NCI-H226 (cell line): ENCODE measurements at regions not wholly inside any gene's neighbourhood (a gene's known extent, or its start where the extent isn't known, plus 50 kb on each side); places are given as distances from the start of the nearest gene placed in this dataset.

Source experiments
- DNase-seq: peaks from one replicate; pipeline ENCODE4 v3.0.0-alpha.2; 2015

DNA sequence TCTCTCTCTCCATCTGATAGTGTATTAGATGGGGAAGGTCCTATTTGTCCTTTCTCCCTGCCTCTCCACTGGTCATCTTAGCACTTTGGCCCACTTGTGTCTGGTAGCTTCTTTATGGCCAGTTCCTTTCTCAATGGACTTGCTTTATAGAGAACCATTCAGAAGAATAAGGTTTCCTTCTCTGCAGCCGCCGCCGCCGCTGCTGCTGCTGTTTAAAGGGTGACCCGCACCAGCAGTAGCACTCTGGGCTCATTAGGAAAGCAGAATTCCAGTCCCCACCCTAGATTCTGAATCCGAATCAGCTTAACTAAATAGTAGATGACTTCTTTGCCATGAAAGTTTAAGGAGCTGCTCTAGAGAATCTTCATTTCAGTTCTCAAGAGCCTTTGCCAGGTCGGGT is 490.2 kb downstream of the FOXO1 start:
- no peak for DNase-seq

DNA sequence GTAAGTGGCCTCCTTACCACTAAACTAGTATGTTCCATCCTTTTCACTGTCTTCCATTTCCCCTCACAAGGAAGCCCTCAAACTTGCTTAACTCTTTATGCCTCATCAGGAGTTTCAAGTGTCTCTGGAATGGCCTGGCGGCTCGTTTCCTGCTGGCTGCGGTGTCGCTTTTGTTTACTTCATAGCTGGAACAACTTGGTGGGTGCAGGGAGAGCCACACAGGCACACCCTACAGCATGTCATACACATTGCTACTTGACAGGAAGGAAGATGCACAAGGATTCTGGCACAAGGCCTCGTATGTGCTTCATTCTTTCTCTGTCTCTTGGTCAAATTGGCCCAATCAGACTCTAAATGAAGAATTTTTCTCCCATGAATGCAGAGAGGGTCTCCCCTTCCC is 488.3 kb downstream of the FOXO1 start:
- DNase-seq = no peak

DNA sequence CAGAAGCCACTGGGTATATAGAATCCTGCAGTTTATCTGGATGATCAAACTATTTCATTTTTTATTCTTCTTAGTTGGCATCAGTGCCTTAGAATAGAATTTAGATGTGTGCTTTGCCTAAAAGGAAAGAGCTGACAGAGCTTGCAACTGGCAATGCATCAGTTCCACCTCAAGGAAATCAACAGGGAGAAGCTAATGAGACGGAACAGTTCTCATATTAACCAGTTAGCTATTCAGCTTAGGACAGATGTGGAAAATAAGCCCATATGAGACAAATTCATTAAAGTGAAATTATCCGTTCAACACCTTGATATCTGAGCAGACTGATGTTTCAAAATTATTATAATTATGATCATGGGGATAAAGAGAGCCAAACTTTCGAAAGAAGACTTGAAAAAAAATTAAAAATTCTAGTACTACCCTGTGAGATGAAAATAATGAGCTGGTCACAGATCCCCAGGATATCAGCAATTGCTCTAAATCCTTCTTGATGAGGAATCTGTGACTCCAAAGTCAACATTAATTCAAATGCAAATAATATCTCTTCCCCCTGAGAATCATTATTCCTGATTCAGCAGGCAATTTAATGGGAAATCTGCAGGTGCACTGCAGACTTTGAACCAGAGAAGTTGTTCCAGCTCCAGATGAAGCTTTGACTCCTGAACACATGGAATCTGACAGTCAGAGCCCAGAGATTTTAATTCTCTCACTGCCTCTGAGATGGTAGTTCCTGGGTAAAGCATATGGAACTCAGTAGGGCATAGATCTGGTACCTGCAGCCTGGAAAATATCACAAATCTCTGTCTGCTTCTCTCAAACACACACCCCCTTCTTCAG is 486.8 kb downstream of the FOXO1 start:
- DNase-seq = no peak

DNA sequence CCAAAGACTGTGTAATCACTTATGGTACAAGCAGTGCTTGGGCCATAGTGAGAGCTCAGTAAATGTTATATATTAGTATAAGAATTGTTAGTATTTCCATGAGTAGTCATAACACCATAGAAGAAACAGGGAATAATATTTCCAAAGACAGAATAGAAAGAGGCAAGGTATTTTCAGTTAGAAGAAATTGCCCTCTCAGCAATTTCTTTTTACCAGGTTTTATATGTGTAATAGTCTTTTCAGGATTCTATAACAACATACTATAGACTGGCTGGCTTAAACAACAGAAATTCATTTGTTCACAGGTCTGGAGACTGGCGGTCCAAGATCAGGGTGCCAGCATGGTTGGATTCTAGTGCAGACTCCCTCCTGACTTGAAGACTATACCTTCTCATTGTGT is 485.7 kb downstream of the FOXO1 start:
- no peak for DNase-seq

DNA sequence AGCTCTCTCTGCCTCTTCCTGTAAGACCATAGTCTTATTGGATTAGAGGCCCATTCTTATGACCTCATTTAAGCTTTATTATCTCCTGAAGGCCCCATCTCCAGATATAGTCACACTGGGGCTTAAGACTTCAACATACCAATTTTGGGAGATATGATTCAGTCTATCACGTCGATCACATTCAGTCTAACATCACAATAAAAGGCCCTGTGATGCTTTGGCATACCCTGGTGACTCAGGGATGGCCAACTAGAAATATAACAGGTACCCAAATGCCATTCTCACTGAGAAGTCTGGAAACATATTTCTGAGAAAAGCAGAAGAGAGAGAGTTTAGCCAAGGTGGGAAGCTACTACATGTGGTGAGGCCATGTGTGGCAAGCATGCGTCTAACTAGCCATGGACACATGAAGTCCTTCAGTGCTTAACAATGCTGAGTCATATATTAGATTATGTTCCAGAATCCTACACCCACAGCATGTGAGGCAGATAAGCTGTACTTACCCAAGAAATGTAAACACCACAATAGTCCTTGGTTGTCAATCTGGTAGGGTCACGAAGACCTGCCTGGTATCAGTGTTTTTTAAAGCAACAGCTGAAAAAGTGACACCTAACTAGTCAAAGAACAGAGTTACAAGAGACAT is 485.1 kb downstream of the FOXO1 start:
- peak; percentile 44 for DNase-seq

DNA sequence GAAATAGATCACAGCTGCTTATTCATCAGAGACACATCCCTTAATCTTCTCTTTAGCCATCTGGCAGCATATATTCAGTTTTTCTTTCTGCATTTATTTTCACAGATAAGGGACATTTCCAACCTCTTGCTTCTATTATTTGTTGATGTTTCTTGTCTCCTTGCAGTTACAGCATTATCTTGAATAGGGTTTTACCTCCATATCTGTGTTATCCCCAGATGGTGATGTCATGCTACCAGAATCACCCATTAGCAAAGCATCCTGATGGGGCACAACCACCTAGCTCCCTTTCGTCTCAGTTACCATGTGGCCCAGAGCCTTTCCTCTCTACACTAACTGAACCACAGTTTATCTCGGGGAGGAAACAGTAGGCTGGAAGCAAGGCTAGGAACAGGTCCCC is 483.9 kb downstream of the FOXO1 start:
- DNase-seq = no peak

DNA sequence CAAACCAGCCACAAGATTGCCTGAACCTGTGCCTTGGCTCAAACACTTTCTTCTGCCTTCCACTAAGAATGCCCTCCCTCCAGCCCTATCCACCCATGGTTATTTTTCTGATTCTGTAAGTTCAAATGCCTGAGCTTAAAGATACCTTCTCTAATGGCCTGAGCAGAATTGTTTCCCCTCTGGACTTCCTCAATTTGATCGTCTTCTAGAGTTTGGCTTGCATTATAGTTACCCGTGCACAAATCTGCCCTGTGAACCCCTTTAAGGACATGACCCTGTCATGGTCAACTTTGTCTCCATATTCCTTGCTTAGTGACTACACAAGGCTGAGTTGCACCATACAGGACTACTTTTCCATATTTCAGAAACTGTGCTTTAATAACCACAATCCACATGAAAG is 481.0 kb downstream of the FOXO1 start:
- no peak for DNase-seq

DNA sequence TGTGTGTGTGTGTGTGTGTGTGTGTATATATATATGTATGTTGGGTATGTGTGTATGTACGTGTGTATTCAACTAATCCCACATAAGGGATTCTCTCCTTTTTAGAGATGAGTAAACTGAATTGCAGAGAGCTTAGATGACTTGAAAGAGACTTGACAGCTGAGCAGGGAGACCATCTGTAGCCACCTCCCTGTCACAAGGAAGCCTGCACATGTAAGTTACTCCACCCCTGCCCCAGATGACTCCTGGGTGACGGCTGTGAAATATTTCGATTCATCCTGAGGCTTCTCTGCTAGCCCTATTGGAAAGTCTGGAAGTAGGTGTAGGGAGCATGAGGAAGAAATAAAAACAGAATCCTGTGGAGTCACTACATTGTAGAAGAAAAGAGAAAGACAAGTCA is 480.4 kb downstream of the FOXO1 start:
- DNase-seq = no peak

DNA sequence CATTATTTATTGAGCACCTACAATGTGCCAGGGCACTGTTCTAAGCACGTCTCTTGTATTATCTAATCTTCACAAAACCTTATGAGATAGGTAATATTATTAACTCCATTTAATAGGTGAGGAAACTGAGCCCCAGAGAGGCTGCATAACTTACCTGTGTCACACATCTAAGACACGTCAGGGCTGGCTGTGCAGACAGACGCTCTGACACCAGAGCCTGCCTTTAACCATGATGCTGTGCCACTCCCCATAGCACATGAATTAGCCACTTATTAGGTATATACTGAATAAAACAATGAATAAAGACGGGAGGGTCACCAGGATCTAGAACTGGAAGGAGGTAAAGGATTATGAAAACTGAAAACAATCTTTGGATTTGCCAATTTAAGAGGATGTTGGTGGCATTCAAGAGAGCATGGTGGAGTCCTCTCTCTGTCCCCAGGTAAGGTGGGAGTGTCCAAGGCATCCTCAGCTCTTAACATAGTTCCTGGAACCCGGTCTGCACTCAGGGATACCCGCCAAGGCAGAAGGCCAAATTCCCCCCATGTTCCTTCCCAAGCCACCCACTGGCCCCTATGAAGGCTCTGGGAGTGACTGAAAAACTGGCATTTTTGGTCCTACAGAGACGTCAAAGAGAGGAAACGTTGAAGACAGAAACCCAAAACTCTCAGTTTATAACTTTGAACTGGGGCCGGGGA is 479.7 kb downstream of the FOXO1 start:
- DNase-seq = no peak

DNA sequence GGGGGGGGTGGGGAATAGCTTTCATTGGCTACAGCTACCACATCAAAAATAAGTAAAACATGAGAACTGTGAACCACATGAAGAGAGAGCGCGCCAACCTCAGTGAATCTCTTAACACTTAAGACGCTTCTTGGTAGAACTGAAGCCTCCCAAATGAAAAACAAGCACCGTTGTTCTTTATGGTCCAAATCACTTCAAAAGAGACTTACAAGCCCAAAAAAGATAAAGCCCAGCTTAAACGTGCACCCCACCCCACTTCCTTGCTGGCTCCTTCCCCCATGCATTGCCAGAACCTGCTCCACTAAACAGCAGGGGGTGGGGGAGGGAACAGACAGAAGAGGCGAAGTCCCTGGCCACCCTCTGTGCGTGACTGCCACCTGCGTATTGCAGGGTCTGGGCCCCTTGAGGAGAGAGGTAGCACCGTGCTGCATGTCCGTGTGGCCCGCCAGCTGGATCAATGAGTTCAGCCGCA is 479.1 kb downstream of the FOXO1 start:
- DNase-seq = no peak

DNA sequence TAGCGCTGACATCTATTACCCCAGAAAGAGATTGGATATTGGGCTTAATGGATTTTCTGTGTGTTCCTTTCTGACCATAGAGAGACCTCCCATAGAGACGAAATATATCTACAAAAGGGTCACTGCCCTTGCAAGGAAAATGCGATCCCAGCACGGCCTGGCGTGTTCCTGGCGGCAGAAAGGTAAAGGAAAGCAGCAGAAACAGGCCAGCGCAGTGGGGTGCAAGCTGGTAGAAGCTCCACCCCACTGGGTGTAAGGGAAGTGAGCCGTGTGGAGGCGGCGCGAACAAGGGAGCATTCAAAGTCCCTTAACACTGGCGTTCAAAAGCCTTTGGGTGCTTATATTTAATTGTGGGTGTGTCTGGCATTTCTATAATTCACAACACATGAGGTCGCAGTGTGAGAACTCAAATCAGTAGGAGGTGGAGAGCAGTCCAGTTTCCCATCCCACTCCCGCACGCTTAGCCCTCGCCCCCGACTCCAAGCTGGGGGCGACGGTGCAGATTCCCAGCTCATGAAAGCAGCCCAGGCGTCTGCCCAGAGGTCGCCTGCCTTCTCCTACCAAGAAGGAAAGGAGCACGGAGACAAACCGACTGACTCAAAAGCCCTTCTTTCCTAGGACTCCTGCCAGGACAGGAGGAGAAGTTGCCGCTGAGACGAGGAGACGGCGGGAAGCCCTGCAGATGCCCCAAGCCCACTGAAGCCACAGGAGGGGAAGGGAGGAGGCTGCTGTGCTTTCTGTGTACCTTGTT is 478.4 kb downstream of the FOXO1 start:
- no peak for DNase-seq

DNA sequence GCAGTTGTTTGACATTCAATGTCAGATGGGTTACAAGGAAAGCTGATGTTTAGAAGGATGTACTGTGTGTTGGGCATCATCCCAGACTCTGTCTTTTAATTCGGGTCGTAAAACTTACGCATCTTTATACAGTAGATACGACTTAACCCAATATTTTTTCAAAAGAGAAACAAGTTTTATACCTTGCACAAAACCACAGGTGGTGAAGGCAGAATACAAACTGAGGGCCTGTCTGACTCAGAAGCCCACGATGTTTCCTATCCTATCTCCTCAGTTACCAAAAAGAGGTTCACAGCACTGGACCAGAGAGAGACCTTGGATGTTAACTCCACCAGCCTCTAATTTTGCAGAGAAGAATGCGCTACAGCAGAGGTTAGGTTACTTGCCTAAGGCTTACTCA is 477.0 kb downstream of the FOXO1 start:
- DNase-seq = no peak

DNA sequence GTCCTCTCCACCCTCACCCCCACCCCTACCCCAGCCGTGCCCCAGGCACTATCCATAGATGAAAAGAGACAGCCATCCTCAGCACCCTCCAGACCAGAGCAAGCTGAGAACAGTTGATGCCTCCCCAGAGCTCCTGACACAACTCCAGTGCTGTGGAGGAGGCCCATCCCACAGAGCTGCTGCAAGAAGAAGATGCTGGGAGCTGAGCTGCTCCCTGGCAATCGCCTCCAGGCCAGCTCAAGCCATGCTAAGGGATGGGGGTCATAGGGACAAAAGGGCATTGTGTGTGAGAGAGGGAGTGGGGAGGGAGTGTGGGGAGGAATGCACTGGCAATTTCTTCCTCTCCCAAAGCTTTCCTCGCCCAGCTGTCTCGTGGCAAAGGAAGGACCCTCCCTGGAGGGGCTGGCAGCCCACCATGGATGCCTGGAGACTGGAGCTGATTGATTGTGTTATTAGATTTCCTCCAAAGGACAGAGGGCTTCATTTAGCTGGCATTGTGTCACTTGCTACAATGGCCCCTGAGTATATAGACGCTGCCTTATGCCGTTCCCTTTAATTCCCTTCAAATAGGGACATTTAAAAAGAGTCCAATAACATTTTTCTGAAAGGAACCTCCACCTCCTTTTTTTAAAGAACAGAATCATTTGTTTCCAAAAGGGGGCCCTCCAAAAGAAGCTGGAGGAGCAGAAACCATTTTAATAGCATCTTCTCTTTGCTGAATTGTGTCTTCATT is 476.4 kb downstream of the FOXO1 start:
- DNase-seq = peak; percentile 7

DNA sequence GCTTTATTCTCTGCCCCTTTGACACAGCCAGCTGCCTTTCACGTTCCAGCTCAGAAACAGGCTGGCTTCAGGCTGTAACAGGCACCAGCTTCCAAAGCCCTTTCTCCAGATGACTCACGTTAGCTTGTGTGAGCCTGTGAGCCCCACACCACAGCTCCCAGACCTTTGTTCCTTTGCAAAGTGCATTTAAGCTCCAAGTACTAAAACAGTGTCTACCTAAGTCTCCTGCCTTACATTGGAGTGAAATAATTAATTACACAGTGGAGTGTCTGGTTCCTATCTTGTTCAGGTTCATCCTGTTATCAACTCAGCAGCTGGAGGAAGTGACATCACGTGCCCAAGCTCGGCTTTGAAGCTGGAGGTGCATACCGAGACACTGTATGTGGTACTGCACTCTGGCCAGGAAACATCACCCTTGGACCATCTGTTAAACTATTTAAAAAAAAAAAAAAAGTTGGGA is 475.8 kb downstream of the FOXO1 start:
- peak; percentile 80 for DNase-seq

DNA sequence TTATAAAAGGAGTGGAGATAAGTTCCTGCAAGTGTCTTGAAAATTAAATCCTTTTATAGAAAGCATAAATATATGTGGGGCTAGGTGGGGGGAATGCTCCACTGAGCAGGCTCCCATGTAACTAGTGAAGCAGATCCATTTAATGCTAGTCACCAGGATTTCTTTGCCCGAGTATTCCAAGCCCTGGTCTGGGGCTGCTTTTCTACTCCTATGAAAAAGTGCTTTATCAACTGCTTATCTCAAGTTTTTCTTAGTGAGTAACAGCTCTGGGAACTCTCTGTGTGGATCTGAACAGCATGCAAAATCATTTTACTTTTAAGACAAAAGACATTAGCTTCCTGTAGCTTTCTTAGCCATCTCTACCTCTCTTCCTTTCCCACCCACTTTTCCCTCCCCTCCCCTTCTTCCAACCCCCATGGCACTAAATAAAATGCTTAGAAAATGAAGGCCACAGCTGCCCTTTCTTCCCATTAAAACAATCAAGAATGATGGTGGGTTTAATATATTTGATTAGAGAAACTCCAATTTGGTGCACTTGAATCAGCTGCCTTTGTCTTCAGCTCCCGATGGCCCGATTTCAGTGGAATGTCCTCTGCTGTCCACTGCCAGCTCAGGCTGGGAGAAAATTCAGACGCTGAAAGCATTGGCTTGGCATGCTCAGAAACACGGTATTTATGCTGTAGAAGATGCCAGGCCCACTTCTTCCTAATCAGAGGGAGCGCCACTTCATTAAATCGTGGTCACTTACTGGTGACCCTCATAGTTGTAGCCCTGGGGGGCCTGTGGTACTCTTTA is 475.1 kb downstream of the FOXO1 start:
- DNase-seq = peak; percentile 66

DNA sequence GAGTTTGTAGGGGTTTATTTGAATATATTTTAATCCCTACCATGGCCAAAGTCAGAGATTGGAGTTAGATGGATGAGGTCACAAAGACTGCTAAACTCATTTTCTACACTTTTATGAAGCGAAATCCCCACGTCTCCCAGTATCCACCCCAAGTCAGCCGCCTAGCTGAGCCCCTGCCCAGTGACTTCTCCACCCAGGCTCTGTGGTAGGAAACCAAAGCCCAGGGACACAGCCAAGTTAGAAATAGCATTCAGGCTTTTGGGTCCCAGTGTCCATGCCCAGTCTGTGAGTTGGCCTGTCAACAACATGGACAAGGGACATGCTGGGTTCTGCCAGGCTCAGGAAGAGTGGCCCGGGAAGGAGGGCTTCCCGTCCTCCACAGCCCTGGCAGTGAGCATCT is 474.0 kb downstream of the FOXO1 start:
- no peak for DNase-seq

DNA sequence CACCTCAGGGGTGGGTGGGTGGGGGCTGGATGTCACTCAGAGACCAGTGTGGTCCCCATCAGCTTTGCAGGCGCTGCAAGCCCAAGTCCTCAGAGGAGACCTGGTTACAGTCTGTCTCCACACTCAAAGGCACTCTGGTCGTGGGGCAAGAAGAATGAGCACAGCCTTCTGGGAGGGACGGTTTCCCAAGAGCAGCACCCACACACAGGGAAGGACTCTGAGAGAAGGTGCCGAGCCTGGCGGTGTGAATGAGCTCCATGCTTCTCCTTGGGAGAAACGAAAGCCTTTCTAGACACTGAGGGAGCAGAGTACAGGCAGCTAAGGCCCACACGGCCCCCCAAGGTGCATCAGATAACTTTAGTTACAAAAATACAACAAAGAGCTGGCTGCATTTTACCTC is 473.6 kb downstream of the FOXO1 start:
- DNase-seq = no peak

DNA sequence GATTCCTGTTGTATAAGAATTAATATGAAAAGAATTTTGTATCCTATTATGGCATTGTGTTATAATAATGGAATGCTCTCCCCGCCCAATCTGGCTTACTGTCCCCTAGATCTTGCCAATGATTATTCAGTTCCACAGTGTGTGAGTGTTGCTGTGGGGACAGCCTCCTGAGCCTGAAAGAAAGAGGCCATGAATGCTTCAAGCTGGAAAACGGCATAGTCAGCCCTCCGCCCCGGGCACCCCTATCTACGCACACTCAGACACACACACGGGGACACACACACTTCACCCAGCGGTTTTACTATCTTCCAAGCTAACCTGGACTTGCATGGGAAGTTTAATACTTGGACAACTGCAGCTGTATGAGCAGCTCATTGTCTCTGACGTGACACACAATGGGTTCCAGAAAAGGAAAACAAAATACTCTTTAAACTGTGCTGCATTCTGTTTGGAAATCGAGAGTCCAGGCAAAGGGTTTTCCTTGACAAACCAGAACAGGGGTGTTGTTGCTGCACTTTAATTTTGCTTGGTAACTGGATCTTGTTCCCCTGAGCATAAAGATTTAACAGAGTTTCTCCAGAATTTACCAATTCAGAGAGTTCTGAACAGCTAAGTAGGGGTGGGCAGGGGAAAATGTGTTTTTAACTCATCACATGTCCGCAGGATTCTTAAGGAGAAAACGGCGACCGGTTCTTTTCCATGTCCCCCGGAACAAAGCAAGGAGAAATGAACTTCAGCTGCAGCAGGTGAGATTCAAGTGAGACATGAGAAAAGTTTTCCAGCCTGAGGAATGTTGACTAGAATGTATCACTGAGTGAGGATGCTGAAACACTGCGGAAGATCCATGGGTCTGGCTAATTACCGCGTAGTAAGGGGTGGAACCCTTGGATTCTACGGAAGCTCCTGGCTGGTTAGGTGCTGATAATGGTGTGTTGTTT is 472.9 kb downstream of the FOXO1 start:
- DNase-seq = no peak

DNA sequence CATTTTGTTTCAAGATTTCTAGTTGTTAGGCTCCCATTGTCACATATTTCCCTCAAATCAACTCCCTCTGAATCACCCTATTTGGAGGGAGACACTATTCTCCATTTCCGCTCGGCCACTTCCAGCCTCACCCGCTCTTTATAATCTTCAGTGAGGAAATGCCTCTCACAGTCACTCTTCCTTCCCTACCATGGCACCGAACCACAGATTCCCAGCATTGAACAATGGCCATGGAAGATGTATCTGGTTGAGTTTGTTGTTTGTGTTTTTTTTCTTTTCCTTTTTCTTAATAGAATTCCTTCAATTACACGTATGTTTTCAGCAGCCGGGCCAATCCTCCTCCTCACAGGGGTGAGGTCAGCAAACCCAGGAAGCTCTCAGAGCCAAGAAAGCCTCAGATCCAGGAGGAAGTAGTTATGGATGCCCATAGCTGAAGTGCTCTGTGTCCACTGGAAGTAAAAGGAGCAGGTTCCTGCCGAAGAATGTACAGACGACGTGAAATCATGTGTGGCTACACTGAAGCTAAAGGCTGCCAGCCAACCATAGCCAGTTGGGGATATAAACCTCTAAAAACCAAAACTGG is 472.1 kb downstream of the FOXO1 start:
- DNase-seq = no peak

DNA sequence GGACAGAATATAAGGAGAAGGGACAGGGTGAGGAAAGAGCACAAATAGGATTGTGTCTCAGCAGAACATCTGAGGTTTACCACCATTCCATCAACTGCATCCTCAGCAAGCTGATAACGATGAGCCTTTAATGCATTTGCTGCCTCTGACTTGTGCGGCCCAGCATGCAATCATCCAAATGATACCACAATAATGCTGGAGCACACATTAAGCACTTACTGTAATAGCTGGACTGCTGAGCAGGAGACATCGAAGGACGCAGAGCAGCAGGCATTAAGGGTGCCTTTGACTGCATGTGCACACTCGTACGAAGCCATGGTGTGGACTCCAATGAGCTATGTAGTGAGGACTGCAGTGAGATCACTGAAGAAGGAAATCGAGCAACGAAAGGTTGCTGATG is 469.4 kb downstream of the FOXO1 start:
- no peak for DNase-seq
